ENCODE measurements at regions not wholly inside any gene's neighbourhood (a gene's known extent, or its start where the extent isn't known, plus 50 kb on each side); places are given as distances from the start of the nearest gene placed in this dataset.

GRCh38 chrX:121671649-121672048 is 624.2 kb downstream of the GLUD2 start:
- TF ChIP-seq, protein P1, sequence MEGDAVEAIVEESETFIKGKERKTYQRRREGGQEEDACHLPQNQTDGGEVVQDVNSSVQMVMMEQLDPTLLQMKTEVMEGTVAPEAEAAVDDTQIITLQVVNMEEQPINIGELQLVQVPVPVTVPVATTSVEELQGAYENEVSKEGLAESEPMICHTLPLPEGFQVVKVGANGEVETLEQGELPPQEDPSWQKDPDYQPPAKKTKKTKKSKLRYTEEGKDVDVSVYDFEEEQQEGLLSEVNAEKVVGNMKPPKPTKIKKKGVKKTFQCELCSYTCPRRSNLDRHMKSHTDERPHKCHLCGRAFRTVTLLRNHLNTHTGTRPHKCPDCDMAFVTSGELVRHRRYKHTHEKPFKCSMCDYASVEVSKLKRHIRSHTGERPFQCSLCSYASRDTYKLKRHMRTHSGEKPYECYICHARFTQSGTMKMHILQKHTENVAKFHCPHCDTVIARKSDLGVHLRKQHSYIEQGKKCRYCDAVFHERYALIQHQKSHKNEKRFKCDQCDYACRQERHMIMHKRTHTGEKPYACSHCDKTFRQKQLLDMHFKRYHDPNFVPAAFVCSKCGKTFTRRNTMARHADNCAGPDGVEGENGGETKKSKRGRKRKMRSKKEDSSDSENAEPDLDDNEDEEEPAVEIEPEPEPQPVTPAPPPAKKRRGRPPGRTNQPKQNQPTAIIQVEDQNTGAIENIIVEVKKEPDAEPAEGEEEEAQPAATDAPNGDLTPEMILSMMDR (IDR thresholded peaks at IDR 0.05; ENCODE audit: borderline replicate concordance, extremely low read depth, low read length, poor library complexity, severe bottlenecking): no peak
- no peak for TF ChIP-seq EZH2 (IDR thresholded peaks at IDR 0.05; ENCODE audit: borderline replicate concordance, low read depth, low read length, severe bottlenecking)

Data from DND-41 (cell line).